Cardiac fibroblast (primary cell): ENCODE measurements at regions not wholly inside any gene's neighbourhood (a gene's known extent, or its start where the extent isn't known, plus 50 kb on each side); places are given as distances from the start of the nearest gene placed in this dataset.

Experiments used
- DNase-seq, 2 donors: peaks; one replicate each; pipeline versions ENCODE4 v3.0.0 to v3.0.0-alpha.2; 2010; ENCODE audit warnings: low read depth in 2 of 2
- H3K4me3 ChIP-seq, 2 donors: replicated peaks in 1 of 2; 1 replicate in 1 of 2; 2 replicates in 1 of 2; pipeline ENCODE4 v1.5.1; 2011; ENCODE audit warnings: low read depth in 2 of 2, low read length in 2 of 2, mild to moderate bottlenecking in 2 of 2, moderate library complexity in 1 of 2
- CTCF ChIP-seq: IDR thresholded peaks from one replicate; pipeline ENCODE4 v1.5.1; 2011; ENCODE audit warnings: low read depth, mild to moderate bottlenecking, low read length, inconsistent platforms

GRCh38 chr2:16747257-16747656 lies 81.6 kb upstream of the CYRIA start:
- DNase-seq: no peak
- TF ChIP-seq CTCF: no peak
- H3K4me3 ChIP-seq: no peak overlapping the region

GRCh38 chr2:16746833-16747232 lies 81.2 kb upstream of the CYRIA start:
- H3K4me3 ChIP-seq: no peak overlapping the region
- no peak for DNase-seq
- TF ChIP-seq CTCF: no peak

- H3K4me3 ChIP-seq: no peak overlapping the region
- TF ChIP-seq CTCF: no peak
- no peak for DNase-seq
Observed at GRCh38 chr2:16746329-16746728, 80.7 kb upstream of the CYRIA start.

- no peak for TF ChIP-seq CTCF
- H3K4me3 ChIP-seq: no peak overlapping the region
- DNase-seq: no peak
Observed at GRCh38 chr2:16745466-16745865, 79.8 kb upstream of the CYRIA start.

GRCh38 chr2:16744521-16744920 lies 78.9 kb upstream of the CYRIA start:
- no peak for TF ChIP-seq CTCF
- no peak for DNase-seq
- H3K4me3 ChIP-seq: no peak overlapping the region

- TF ChIP-seq CTCF: no peak
- no peak for DNase-seq
- no peak overlapping the region for H3K4me3 ChIP-seq
Observed at GRCh38 chr2:16742026-16742425, 76.4 kb upstream of the CYRIA start.

GRCh38 chr2:16741498-16741897 lies 75.9 kb upstream of the CYRIA start:
- no peak for TF ChIP-seq CTCF
- no peak overlapping the region for H3K4me3 ChIP-seq
- DNase-seq: no peak
